ENCODE measurements at regions not wholly inside any gene's neighbourhood (a gene's known extent, or its start where the extent isn't known, plus 50 kb on each side); places are given as distances from the start of the nearest gene placed in this dataset.

DNA sequence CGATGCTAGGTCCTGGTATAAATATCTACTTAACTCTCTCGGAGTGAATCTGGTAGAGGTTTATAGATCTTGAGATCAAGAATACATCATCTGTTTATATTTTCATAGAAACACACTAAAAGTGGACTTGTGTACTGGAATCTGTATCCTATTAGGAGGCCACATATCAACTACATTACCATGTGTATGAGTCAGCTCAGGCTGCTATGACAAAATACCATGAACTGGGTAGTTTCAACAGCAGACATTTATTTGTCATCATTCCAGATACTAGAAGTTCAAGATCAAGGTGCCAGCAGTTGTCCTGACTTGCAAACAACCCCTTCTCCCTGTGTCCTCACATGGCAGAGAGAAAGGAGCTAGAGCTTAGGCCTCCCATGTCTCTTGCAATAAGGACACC lies 113.9 kb upstream of the PFKP start:
- H2BK12ac ChIP-seq (ENCODE audit: low read length in 2 of 2): no peak overlapping the region
- H3K79me1 ChIP-seq (replicated peaks; ENCODE audit: low read length, poor library complexity, severe bottlenecking): no peaks in the 10 kb centered on the region
- H3K36me3 ChIP-seq (ENCODE audit: control insufficient read depth in 1 of 2, insufficient read depth in 2 of 2, low read depth in 1 of 2, low read length in 2 of 2): no peaks in the 10 kb centered on the region
- no peak overlapping the region for H3K4me2 ChIP-seq (ENCODE audit: low read length, poor library complexity, severe bottlenecking)
- no peak overlapping the region for H3K4me3 ChIP-seq (ENCODE audit: insufficient read depth in 1 of 2, low read depth in 1 of 2, low read length in 2 of 2)
- peaks cover 3 to 14% of the 10 kb centered on the region in 2 experiments for H3K27me3 ChIP-seq (ENCODE audit: control insufficient read depth in 1 of 2, insufficient read depth in 1 of 2, low read length in 2 of 2)
- H4K8ac ChIP-seq (ENCODE audit: low read length): no peak overlapping the region
- H3K4me1 ChIP-seq (ENCODE audit: control insufficient read depth, insufficient read depth, low read depth, low read length): peaks cover 7% of the 10 kb centered on the region
- H3K9me3 ChIP-seq (ENCODE audit: control insufficient read depth, low read length): no peaks in the 10 kb centered on the region
- no peak overlapping the region for H3K27ac ChIP-seq (ENCODE audit: low read length, poor library complexity, severe bottlenecking)
- H3K23ac ChIP-seq (ENCODE audit: low read length in 2 of 2): no peak overlapping the region
- H3K18ac ChIP-seq (ENCODE audit: low read depth in 1 of 2, low read length in 2 of 2): no peak overlapping the region
- no peak overlapping the region for H2BK15ac ChIP-seq (ENCODE audit: low read depth, poor library complexity, severe bottlenecking)
- peak; percentile 13 for DNase-seq
- H2AFZ ChIP-seq (ENCODE audit: low read depth, low read length): no peak overlapping the region
- WGBS: no CpG with 5 or more reads among the region's 2 CpGs
- no peak overlapping the region for H2BK120ac ChIP-seq (ENCODE audit: low read depth, low read length)
- H2AK5ac ChIP-seq (ENCODE audit: low read length, severe bottlenecking): no peak overlapping the region
- no peak overlapping the region for H3K9ac ChIP-seq (ENCODE audit: low read length)
- no peak overlapping the region for H3K4ac ChIP-seq (ENCODE audit: low read depth in 1 of 2, low read length in 2 of 2)
- H3K14ac ChIP-seq (ENCODE audit: low read length in 2 of 2): no peak overlapping the region
- H4K91ac ChIP-seq (ENCODE audit: low read length): no peak overlapping the region
- no peak overlapping the region for H2BK5ac ChIP-seq (ENCODE audit: low read depth, low read length, poor library complexity, severe bottlenecking)

- no peaks in the 10 kb centered on the region for H3K9me3 ChIP-seq (ENCODE audit: control insufficient read depth, low read length)
Observed at GRCh38 chr10:2951235-2951835, 116.0 kb upstream of the PFKP start.

DNA sequence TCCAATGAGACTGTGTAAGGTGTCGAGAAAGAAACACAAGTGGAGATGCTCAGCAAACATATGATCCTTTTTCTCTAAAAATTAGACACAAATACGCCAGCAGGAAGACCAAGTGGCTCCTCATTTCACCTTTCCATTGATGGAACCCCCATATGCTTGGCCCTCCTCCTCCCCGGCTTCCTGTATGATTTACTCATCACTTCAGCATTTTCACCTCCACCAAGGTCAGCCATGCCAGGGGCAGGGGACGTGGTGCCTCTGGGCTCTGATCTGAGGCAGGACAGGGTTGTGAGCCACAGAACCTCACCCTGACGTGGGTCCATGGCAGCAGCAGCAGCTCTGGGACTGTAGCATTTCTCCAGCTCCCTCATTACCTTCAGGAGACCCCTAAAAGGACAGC lies 116.8 kb upstream of the PFKP start:
- Histone ChIP-seq H2BK15ac (ENCODE audit: low read depth, poor library complexity, severe bottlenecking) (no peak overlapping the region), H4K8ac (ENCODE audit: low read length) (no peak overlapping the region), H3K4me1 (ENCODE audit: control insufficient read depth, insufficient read depth, low read depth, low read length) (peaks cover 7% of the 10 kb centered on the region), H4K91ac (ENCODE audit: low read length) (no peak overlapping the region), H2BK5ac (ENCODE audit: low read depth, low read length, poor library complexity, severe bottlenecking) (no peak overlapping the region), H3K36me3 (ENCODE audit: control insufficient read depth in 1 of 2, insufficient read depth in 2 of 2, low read depth in 1 of 2, low read length in 2 of 2) (no peaks in the 10 kb centered on the region), H3K27me3 (ENCODE audit: control insufficient read depth in 1 of 2, insufficient read depth in 1 of 2, low read length in 2 of 2) (peaks cover 10 to 23% of the 10 kb centered on the region in 2 experiments), H3K27ac (ENCODE audit: low read length, poor library complexity, severe bottlenecking) (no peak overlapping the region), H3K14ac (ENCODE audit: low read length in 2 of 2) (no peak overlapping the region), H3K9ac (ENCODE audit: low read length) (no peak overlapping the region), H3K4me3 (ENCODE audit: insufficient read depth in 1 of 2, low read depth in 1 of 2, low read length in 2 of 2) (no peak overlapping the region), H3K9me3 (ENCODE audit: control insufficient read depth, low read length) (no peaks in the 10 kb centered on the region), H3K18ac (ENCODE audit: low read depth in 1 of 2, low read length in 2 of 2) (no peak overlapping the region), H2BK12ac (ENCODE audit: low read length in 2 of 2) (no peak overlapping the region), H3K4ac (ENCODE audit: low read depth in 1 of 2, low read length in 2 of 2) (no peak overlapping the region), H3K4me2 (ENCODE audit: low read length, poor library complexity, severe bottlenecking) (no peak overlapping the region), H3K79me1 (replicated peaks; ENCODE audit: low read length, poor library complexity, severe bottlenecking) (no peaks in the 10 kb centered on the region), H2AK5ac (ENCODE audit: low read length, severe bottlenecking) (no peak overlapping the region), H3K23ac (ENCODE audit: low read length in 2 of 2) (no peak overlapping the region), H2BK120ac (ENCODE audit: low read depth, low read length) (no peak overlapping the region), H2AFZ (ENCODE audit: low read depth, low read length) (no peak overlapping the region)
- DNase-seq: no peak
- WGBS: 67% methylated on average over 5 of the region's 5 CpGs

More at GRCh38 chr10:2951235-2951835, 116.0 kb upstream of the PFKP start:
- H2BK120ac ChIP-seq (ENCODE audit: low read depth, low read length): no peak overlapping the region
- H3K36me3 ChIP-seq (ENCODE audit: control insufficient read depth in 1 of 2, insufficient read depth in 2 of 2, low read depth in 1 of 2, low read length in 2 of 2): no peaks in the 10 kb centered on the region
- peaks cover 3 to 15% of the 10 kb centered on the region in 2 experiments for H3K27me3 ChIP-seq (ENCODE audit: control insufficient read depth in 1 of 2, insufficient read depth in 1 of 2, low read length in 2 of 2)
- no peak overlapping the region for H3K18ac ChIP-seq (ENCODE audit: low read depth in 1 of 2, low read length in 2 of 2)
- no peak overlapping the region for H3K27ac ChIP-seq (ENCODE audit: low read length, poor library complexity, severe bottlenecking)
- no peaks in the 10 kb centered on the region for H3K79me1 ChIP-seq (replicated peaks; ENCODE audit: low read length, poor library complexity, severe bottlenecking)
- H2BK12ac ChIP-seq (ENCODE audit: low read length in 2 of 2): no peak overlapping the region
- no peak overlapping the region for H3K9ac ChIP-seq (ENCODE audit: low read length)
- no peak overlapping the region for H3K4ac ChIP-seq (ENCODE audit: low read depth in 1 of 2, low read length in 2 of 2)
- no peak overlapping the region for H3K4me3 ChIP-seq (ENCODE audit: insufficient read depth in 1 of 2, low read depth in 1 of 2, low read length in 2 of 2)
- H4K8ac ChIP-seq (ENCODE audit: low read length): no peak overlapping the region
- H4K91ac ChIP-seq (ENCODE audit: low read length): no peak overlapping the region
- DNase-seq: no peak
- no peak overlapping the region for H3K14ac ChIP-seq (ENCODE audit: low read length in 2 of 2)
- H2AFZ ChIP-seq (ENCODE audit: low read depth, low read length): no peak overlapping the region
- no peak overlapping the region for H3K23ac ChIP-seq (ENCODE audit: low read length in 2 of 2)
- no peak overlapping the region for H3K4me2 ChIP-seq (ENCODE audit: low read length, poor library complexity, severe bottlenecking)
- peaks cover 7% of the 10 kb centered on the region for H3K4me1 ChIP-seq (ENCODE audit: control insufficient read depth, insufficient read depth, low read depth, low read length)
- no peak overlapping the region for H2BK5ac ChIP-seq (ENCODE audit: low read depth, low read length, poor library complexity, severe bottlenecking)
- H2BK15ac ChIP-seq (ENCODE audit: low read depth, poor library complexity, severe bottlenecking): no peak overlapping the region
- H2AK5ac ChIP-seq (ENCODE audit: low read length, severe bottlenecking): no peak overlapping the region
- 93% methylated on average over 10 of the region's 10 CpGs for WGBS

GRCh38 chr10:2949948-2950354 lies 117.4 kb upstream of the PFKP start:
- H2BK120ac ChIP-seq (ENCODE audit: low read depth, low read length): no peak overlapping the region
- no peak overlapping the region for H3K27ac ChIP-seq (ENCODE audit: low read length, poor library complexity, severe bottlenecking)
- no peak overlapping the region for H3K4me3 ChIP-seq (ENCODE audit: insufficient read depth in 1 of 2, low read depth in 1 of 2, low read length in 2 of 2)
- no peak overlapping the region for H4K8ac ChIP-seq (ENCODE audit: low read length)
- H3K79me1 ChIP-seq (replicated peaks; ENCODE audit: low read length, poor library complexity, severe bottlenecking): no peaks in the 10 kb centered on the region
- H3K9me3 ChIP-seq (ENCODE audit: control insufficient read depth, low read length): no peaks in the 10 kb centered on the region
- H3K4me2 ChIP-seq (ENCODE audit: low read length, poor library complexity, severe bottlenecking): no peak overlapping the region
- WGBS: 88% methylated on average over 20 of the region's 20 CpGs
- no peak overlapping the region for H2AFZ ChIP-seq (ENCODE audit: low read depth, low read length)
- no peak for DNase-seq
- no peak overlapping the region for H2BK5ac ChIP-seq (ENCODE audit: low read depth, low read length, poor library complexity, severe bottlenecking)
- H3K36me3 ChIP-seq (ENCODE audit: control insufficient read depth in 1 of 2, insufficient read depth in 2 of 2, low read depth in 1 of 2, low read length in 2 of 2): no peaks in the 10 kb centered on the region
- H2AK5ac ChIP-seq (ENCODE audit: low read length, severe bottlenecking): no peak overlapping the region
- H2BK15ac ChIP-seq (ENCODE audit: low read depth, poor library complexity, severe bottlenecking): no peak overlapping the region
- H3K14ac ChIP-seq (ENCODE audit: low read length in 2 of 2): peak overlapping the region in 1 of 2 experiments; percentile 77
- H3K9ac ChIP-seq (ENCODE audit: low read length): no peak overlapping the region
- no peak overlapping the region for H2BK12ac ChIP-seq (ENCODE audit: low read length in 2 of 2)
- H4K91ac ChIP-seq (ENCODE audit: low read length): no peak overlapping the region
- no peak overlapping the region for H3K18ac ChIP-seq (ENCODE audit: low read depth in 1 of 2, low read length in 2 of 2)
- H3K4me1 ChIP-seq (ENCODE audit: control insufficient read depth, insufficient read depth, low read depth, low read length): peaks cover 9% of the 10 kb centered on the region
- no peak overlapping the region for H3K23ac ChIP-seq (ENCODE audit: low read length in 2 of 2)
- H3K27me3 ChIP-seq (ENCODE audit: control insufficient read depth in 1 of 2, insufficient read depth in 1 of 2, low read length in 2 of 2): peaks cover 16 to 23% of the 10 kb centered on the region in 2 experiments
- no peak overlapping the region for H3K4ac ChIP-seq (ENCODE audit: low read depth in 1 of 2, low read length in 2 of 2)

Data from mesenchymal stem cell (in vitro differentiated cells and primary cell).